AG04449 (cell line): ENCODE measurements at regions not wholly inside any gene's neighbourhood (a gene's known extent, or its start where the extent isn't known, plus 50 kb on each side); places are given as distances from the start of the nearest gene placed in this dataset.
"Not testable (repeated sequence)": the region's sequence is repeated elsewhere in the genome, so short reads cannot be mapped to it uniquely, and the experiment has no call there.

ENCODE experiments used
- CTCF ChIA-PET: fragments of 350-600 bp; formaldehyde crosslinking; extraction: SDS; loops from one replicate; lab custom pipeline; 2021; ENCODE audit warnings: antibody characterized with exemption; lab: Yijun Ruan, JAX
- POLR2A ChIA-PET: fragments of 400-600, 350-600 bp; formaldehyde crosslinking; extraction: SDS; loops from one replicate; lab custom pipeline; 2020; ENCODE audit warnings: antibody characterized with exemption, inconsistent platforms; lab: Yijun Ruan, JAX
- DNase-seq: peaks from one replicate; pipeline ENCODE4 v3.0.0-alpha.2; 2010; ENCODE audit warnings: low read depth, low spot score
- H3K4me3 ChIP-seq: 2 replicates; pipeline ENCODE4 v1.5.1; 2011; ENCODE audit warnings: low read depth, mild to moderate bottlenecking, control low read depth, low read length
- TF ChIP-seq, protein P1 (sequence below): IDR thresholded peaks from one replicate; pipeline ENCODE4 v1.5.1; 2011; ENCODE audit warnings: mild to moderate bottlenecking, moderate library complexity, low read length, control low read depth, inconsistent platforms; ENCODE audit not compliant: insufficient read depth; ENCODE audit errors: missing control alignments

GRCh38 chr1:22210636-22211035 is 67.7 kb upstream of the WNT4 start:
- DNase-seq = no peak

DNA sequence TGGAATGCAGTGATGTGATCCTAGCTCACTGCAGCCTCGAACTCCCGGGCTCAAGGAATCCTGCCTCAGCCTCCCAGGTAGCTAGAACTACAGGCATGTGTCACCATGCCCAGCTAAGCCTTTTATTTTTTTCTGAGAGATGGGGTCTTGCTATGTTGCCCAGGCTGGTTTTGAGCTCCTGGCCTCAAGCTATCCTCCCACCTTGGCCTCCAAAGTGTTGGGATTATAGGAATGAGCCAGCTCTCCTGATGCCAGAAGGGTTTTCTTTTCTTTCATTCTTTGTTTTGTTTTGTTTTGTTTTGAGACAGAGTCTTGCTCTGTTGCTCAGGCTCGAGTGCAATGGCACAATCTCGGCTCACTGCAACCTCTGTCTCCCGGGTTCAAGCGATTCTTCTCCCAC is 68.6 kb upstream of the WNT4 start:
- DNase-seq, POLR2A ChIA-PET, CTCF ChIA-PET: not testable (repeated sequence)

More at GRCh38 chr1:22210636-22211035, 67.7 kb upstream of the WNT4 start:
- POLR2A ChIA-PET = no interaction called here
- TF ChIP-seq, protein P1, sequence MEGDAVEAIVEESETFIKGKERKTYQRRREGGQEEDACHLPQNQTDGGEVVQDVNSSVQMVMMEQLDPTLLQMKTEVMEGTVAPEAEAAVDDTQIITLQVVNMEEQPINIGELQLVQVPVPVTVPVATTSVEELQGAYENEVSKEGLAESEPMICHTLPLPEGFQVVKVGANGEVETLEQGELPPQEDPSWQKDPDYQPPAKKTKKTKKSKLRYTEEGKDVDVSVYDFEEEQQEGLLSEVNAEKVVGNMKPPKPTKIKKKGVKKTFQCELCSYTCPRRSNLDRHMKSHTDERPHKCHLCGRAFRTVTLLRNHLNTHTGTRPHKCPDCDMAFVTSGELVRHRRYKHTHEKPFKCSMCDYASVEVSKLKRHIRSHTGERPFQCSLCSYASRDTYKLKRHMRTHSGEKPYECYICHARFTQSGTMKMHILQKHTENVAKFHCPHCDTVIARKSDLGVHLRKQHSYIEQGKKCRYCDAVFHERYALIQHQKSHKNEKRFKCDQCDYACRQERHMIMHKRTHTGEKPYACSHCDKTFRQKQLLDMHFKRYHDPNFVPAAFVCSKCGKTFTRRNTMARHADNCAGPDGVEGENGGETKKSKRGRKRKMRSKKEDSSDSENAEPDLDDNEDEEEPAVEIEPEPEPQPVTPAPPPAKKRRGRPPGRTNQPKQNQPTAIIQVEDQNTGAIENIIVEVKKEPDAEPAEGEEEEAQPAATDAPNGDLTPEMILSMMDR = no peak
- CTCF ChIA-PET = no interaction called here
- no peak overlapping the region for H3K4me3 ChIP-seq

DNA sequence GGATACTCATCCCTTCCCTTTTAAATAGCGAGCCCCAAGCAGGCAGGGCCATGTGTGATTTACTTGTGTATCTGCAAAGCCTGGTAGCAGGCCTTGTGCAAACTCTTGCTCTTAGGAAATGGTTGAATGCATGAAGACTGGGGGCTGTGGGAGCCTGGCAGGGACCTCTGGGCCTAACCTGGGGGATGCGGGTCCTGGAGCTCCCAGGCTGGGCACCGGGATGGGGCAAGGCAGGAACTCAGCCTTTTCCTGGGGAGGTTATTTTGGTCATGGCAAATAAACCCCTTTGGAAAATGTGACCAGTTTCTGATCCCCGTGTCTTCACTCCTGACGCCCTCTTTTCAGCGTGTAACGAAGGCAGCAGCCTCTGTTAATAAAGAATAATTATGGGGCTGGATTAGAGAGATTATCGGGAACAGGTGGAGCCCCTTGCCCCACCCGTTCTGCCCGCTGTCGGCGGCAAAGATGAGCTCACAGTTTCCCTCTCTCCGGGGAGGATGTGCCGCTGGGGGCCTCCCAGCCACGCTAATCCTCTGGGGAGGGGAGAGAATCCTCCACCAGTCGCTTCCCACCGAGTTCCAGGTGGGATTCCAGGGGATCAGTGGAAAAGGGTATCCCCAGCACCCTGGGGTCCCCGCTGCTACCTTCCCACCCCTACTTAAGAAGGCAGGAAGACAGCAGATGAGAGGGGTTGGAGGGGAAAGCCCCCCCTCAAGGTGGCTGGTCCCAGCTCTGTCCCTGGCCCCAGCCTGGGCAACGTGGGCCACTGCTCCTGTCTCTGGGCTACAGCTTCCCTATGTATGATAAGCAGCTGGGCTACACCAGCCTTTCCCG is 69.7 kb upstream of the WNT4 start:
- no peak overlapping the region for H3K4me3 ChIP-seq
- DNase-seq = no peak
- TF ChIP-seq, protein P1 = no peak
- CTCF ChIA-PET = no interaction called here
- POLR2A ChIA-PET = no interaction called here

More for the DNA sequence above, 68.6 kb upstream of the WNT4 start:
- not testable (repeated sequence) for H3K4me3 ChIP-seq

- no peak overlapping the region for H3K4me3 ChIP-seq
- POLR2A ChIA-PET = no interaction called here
- CTCF ChIA-PET = interaction anchor here (1.0 kb wide), 1 partner anchor 59 kb away, joined by 4 read pairs; no protein-coding TSS in a partner anchor
- TF ChIP-seq, protein P1 = no peak
- DNase-seq = no peak
Observed at GRCh38 chr1:22216210-22216883, 73.5 kb upstream of the WNT4 start.

- ChIA-PET POLR2A (no interaction called here), CTCF (interaction anchor here (1.0 kb wide), 1 partner anchor 58 kb away, joined by 4 read pairs; no protein-coding TSS in a partner anchor)
- TF ChIP-seq, protein P1 = no peak
- H3K4me3 ChIP-seq = no peak overlapping the region
- no peak for DNase-seq
Observed at GRCh38 chr1:22216966-22217365, 74.1 kb upstream of the WNT4 start.

- ChIA-PET POLR2A (no interaction called here), CTCF (no interaction called here)
- no peak overlapping the region for H3K4me3 ChIP-seq
- no peak for DNase-seq
- TF ChIP-seq, protein P1 = no peak
Observed at GRCh38 chr1:22217811-22218460, 75.0 kb upstream of the WNT4 start.
